HCT116 (cell line): ENCODE measurements at regions not wholly inside any gene's neighbourhood (a gene's known extent, or its start where the extent isn't known, plus 50 kb on each side); places are given as distances from the start of the nearest gene placed in this dataset.

Experiments
- ATAC-seq: fragments of 200-7000 bp; cut with Tn5 transposase; 2 replicates; pipeline ENCODE4 v1.9.1; 2020; ENCODE audit warnings: mild to moderate bottlenecking, moderate library complexity
- BruUV-seq: library from RNA; stranded (reverse); fragments of 400-500 nt; replicated peaks from 2 replicates; lab custom pipeline; 2021; lab: Mats Ljungman, UMichigan
- CTCF ChIA-PET: fragments of 300-600 bp; sonication (Branson Sonifier 250); formaldehyde crosslinking; loops from one replicate; lab custom pipeline; 2021; ENCODE audit warnings: antibody characterized with exemption; lab: Charles Lee
- POLR2A ChIA-PET: fragments of 300-600, 350-600 bp; sonication (Branson Sonifier 250); formaldehyde crosslinking; loops from one replicate; lab custom pipeline; 2021; ENCODE audit warnings: antibody characterized with exemption; lab: Charles Lee
- RAD21 ChIA-PET, 2 experiments: fragments of 300-600 bp; sonication (Branson Sonifier 250); formaldehyde crosslinking; loops; one replicate each; lab custom pipeline; 2023; ENCODE audit warnings: low total read pairs in 2 of 2; ENCODE audit not compliant: uncharacterized antibody in 2 of 2, unreplicated experiment in 2 of 2, low non-redundant PET in 1 of 2; lab: Charles Lee
- DNase-seq: peaks from one replicate; pipeline ENCODE4 v3.0.0-alpha.2; 2010; ENCODE audit warnings: low read depth, low spot score
- H2AFZ ChIP-seq: fragments of 200-600 bp; shearing (Covaris generic), sonication (generic); 2 replicates; pipeline ENCODE4 v1.6.1; 2017; ENCODE audit warnings: low read depth, mixed run types, mixed read lengths, antibody characterized with exemption, low read length; ENCODE audit not compliant: poor library complexity, severe bottlenecking
- H3K27ac ChIP-seq: 2 replicates; pipeline ENCODE4 v1.5.1; 2012; ENCODE audit warnings: low read depth, low read length
- H3K27me3 ChIP-seq: fragments of 200-600 bp; sonication (generic); 2 replicates; pipeline ENCODE4 v1.6.1; 2016; ENCODE audit warnings: mixed run types, low read length, mixed read lengths; ENCODE audit not compliant: insufficient read depth
- H3K36me3 ChIP-seq, 2 experiments: fragments of 200-500 bp in 1 of 2; fragments of 200-600 bp in 1 of 2; sonication (Bioruptor generic) in 1 of 2; sonication (generic) in 1 of 2; 2 replicates each; pipeline versions ENCODE4 v1.5.1 to v1.6.1; 2014 to 2016; ENCODE audit warnings: low read length in 2 of 2, inconsistent platforms in 1 of 2, mixed read lengths in 1 of 2, mixed run types in 1 of 2; ENCODE audit not compliant: insufficient read depth in 2 of 2, control insufficient read depth in 1 of 2
- H3K4me1 ChIP-seq, 2 experiments: fragments of 200-600 bp in 1 of 2; sonication (generic) in 1 of 2; 2 replicates each; pipeline versions ENCODE4 v1.5.1 to v1.6.1; 2012 to 2017; ENCODE audit warnings: low read length in 2 of 2, inconsistent platforms in 1 of 2, mild to moderate bottlenecking in 1 of 2, mixed read lengths in 1 of 2, mixed run types in 1 of 2, moderate library complexity in 1 of 2; ENCODE audit not compliant: insufficient read depth in 2 of 2, control insufficient read depth in 1 of 2
- H3K4me2 ChIP-seq: fragments of 200-600 bp; sonication (generic); 2 replicates; pipeline ENCODE4 v1.6.1; 2017; ENCODE audit warnings: mixed run types, low read length, mixed read lengths
- H3K4me3 ChIP-seq, 2 experiments: fragments of 200-600 bp in 1 of 2; sonication (generic) in 1 of 2; replicated peaks in 1 of 2; 2 replicates each; pipeline ENCODE4 v1.5.1; 2011 to 2016; ENCODE audit warnings: low read length in 2 of 2, control low read depth in 1 of 2, low read depth in 1 of 2, mild to moderate bottlenecking in 1 of 2, mixed read lengths in 1 of 2, mixed run types in 1 of 2
- H3K79me2 ChIP-seq: fragments of 200-600 bp; sonication (generic); 2 replicates; pipeline ENCODE4 v1.6.1; 2017; ENCODE audit warnings: mild to moderate bottlenecking, mixed run types, low read length, moderate library complexity, mixed read lengths; ENCODE audit not compliant: insufficient read depth
- H3K9ac ChIP-seq: fragments of 200-600 bp; sonication (generic); 2 replicates; pipeline ENCODE4 v1.6.1; 2016; ENCODE audit warnings: low read length, mixed read lengths
- H3K9me2 ChIP-seq: fragments of 200-600 bp; sonication (generic), shearing (Covaris generic); 2 replicates; pipeline ENCODE4 v1.6.1; 2017; ENCODE audit warnings: mixed run types, mild to moderate bottlenecking, moderate library complexity; ENCODE audit not compliant: insufficient read depth
- H3K9me3 ChIP-seq, 2 experiments: fragments of 200-500 bp in 1 of 2; fragments of 200-600 bp in 1 of 2; sonication (Bioruptor generic) in 1 of 2; sonication (generic) in 1 of 2; 2 replicates each; pipeline ENCODE4 v1.6.1; 2014 to 2017; ENCODE audit warnings: low read length in 2 of 2, mixed read lengths in 2 of 2, inconsistent platforms in 1 of 2, low read depth in 1 of 2, mild to moderate bottlenecking in 1 of 2, mixed run types in 1 of 2, moderate library complexity in 1 of 2; ENCODE audit not compliant: control insufficient read depth in 1 of 2, insufficient read depth in 1 of 2
- H4K20me1 ChIP-seq: fragments of 200-600 bp; sonication (generic), shearing (Covaris generic); 2 replicates; pipeline ENCODE4 v1.6.1; 2017; ENCODE audit warnings: mixed run types, mild to moderate bottlenecking, moderate library complexity; ENCODE audit not compliant: insufficient read depth
- ATF3 ChIP-seq: IDR thresholded peaks from 2 replicates; pipeline ENCODE4 v1.6.1; 2012
- CBX3 ChIP-seq: IDR thresholded peaks from 2 replicates; pipeline ENCODE4 v1.6.1; 2012; ENCODE audit warnings: low read depth
- CEBPB ChIP-seq: IDR thresholded peaks from 2 replicates; pipeline ENCODE4 v1.6.1; 2012; ENCODE audit warnings: low read depth
- CTCF ChIP-seq, 3 experiments: fragments of 200-600 bp in 1 of 3; sonication (generic) in 1 of 3; IDR thresholded peaks in 2 of 3; conservative IDR thresholded peaks in 1 of 3; 2 replicates each; pipeline ENCODE4 v1.5.1; 2012 to 2017; ENCODE audit warnings: low read depth in 2 of 3, low read length in 2 of 3, antibody characterized with exemption in 1 of 3, borderline replicate concordance in 1 of 3, control low read depth in 1 of 3, mild to moderate bottlenecking in 1 of 3, mixed read lengths in 1 of 3, mixed run types in 1 of 3, moderate library complexity in 1 of 3; ENCODE audit not compliant: insufficient read depth in 1 of 3
- EGR1 ChIP-seq: IDR thresholded peaks from 2 replicates; pipeline ENCODE4 v1.6.1; 2012; ENCODE audit warnings: low read depth
- EZH2 ChIP-seq: fragments of 200-600 bp; sonication (generic); IDR thresholded peaks from 2 replicates; pipeline ENCODE4 v1.6.1; 2017; ENCODE audit warnings: antibody characterized with exemption, mixed run types
- EZH2phosphoT487 ChIP-seq: fragments of 200-600 bp; IDR thresholded peaks from 2 replicates; pipeline ENCODE4 v1.6.1; 2018; ENCODE audit warnings: antibody characterized with exemption, borderline replicate concordance
- FOSL1 ChIP-seq: IDR thresholded peaks from 2 replicates; pipeline ENCODE4 v1.6.1; 2012; ENCODE audit warnings: low read depth
- JUND ChIP-seq: IDR thresholded peaks from 2 replicates; pipeline ENCODE4 v1.6.1; 2012
- MAX ChIP-seq: IDR thresholded peaks from 2 replicates; pipeline ENCODE4 v1.6.1; 2012
- POLR2A ChIP-seq: IDR thresholded peaks from 2 replicates; pipeline ENCODE4 v1.7.0; 2011; ENCODE audit warnings: borderline replicate concordance; ENCODE audit not compliant: insufficient read depth, insufficient read length; ENCODE audit errors: extremely low read depth
- POLR2AphosphoS5 ChIP-seq: IDR thresholded peaks from 2 replicates; pipeline ENCODE4 v1.6.1; 2011; ENCODE audit warnings: mild to moderate bottlenecking, low read depth, low read length, moderate library complexity
- SIN3A ChIP-seq: IDR thresholded peaks from 2 replicates; pipeline ENCODE4 v1.6.1; 2012; ENCODE audit warnings: low read depth
- SP1 ChIP-seq: IDR thresholded peaks from 2 replicates; pipeline ENCODE4 v1.6.1; 2012; ENCODE audit warnings: low read depth
- ZFX ChIP-seq: fragments of 450-650 bp; IDR thresholded peaks from 2 replicates; pipeline ENCODE4 v1.6.1; 2017
- ZNF274 ChIP-seq: fragments of 200-500 bp; sonication (Bioruptor generic); IDR thresholded peaks from 2 replicates; pipeline ENCODE4 v1.6.1; 2014; ENCODE audit warnings: mild to moderate bottlenecking, low read depth, low read length, inconsistent platforms
- intact Hi-C: fragments of 100-400 bp; cut with micrococcal nuclease; formaldehyde crosslinking; loops from 2 replicates; pipeline ENCODE4 v1.10.0; 2022
- TF ChIP-seq, protein P1 (sequence below): IDR thresholded peaks from 2 replicates; pipeline ENCODE4 v1.6.1; 2011; ENCODE audit warnings: mild to moderate bottlenecking, low read length, moderate library complexity; ENCODE audit not compliant: insufficient replicate concordance; ENCODE audit errors: extremely low read depth

DNA sequence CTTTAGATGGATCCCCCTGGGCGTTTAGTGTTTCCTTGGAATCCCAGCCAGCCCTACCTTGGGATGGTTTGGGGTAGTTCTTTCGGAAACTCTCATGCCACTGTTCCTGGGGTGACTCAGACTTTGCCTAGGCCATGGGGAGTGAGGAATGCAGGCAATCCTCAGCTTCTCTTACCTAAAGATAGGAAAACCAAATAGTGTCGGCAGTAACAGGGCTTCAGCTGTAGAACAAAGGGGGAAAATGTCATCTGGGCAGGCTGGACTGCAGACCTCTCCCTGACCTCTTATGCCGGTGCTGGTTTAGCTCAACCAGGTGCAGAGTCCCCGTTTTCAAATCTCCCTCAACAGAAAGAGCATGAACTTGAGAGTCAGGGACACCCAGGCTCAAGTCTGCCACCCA lies 252.1 kb downstream of the TSN start:
- Histone ChIP-seq H3K4me2 (no peak overlapping the region), H3K4me1 (no peaks in the 10 kb centered on the region), H3K79me2 (no peaks in the 10 kb centered on the region), H4K20me1 (no peaks in the 10 kb centered on the region), H3K27ac (no peak overlapping the region), H2AFZ (no peak overlapping the region), H3K9me2 (no peaks in the 10 kb centered on the region), H3K27me3 (peaks cover 20% of the 10 kb centered on the region), H3K4me3 (no peak overlapping the region), H3K9me3 (no peaks in the 10 kb centered on the region), H3K36me3 (no peaks in the 10 kb centered on the region), H3K9ac (no peak overlapping the region)
- POLR2A ChIA-PET = no interaction called here
- RAD21 ChIA-PET = no interaction called here
- intact Hi-C loops = no loop called here
- DNase-seq = no peak
- ATAC-seq = no peak
- TF ChIP-seq POLR2A (no peak), EZH2 (no peak), EZH2phosphoT487 (no peak), CEBPB (no peak), JUND (no peak), CBX3 (no peak), ZFX (no peak), SIN3A (no peak), SP1 (no peak), MAX (no peak), ATF3 (no peak), FOSL1 (no peak), EGR1 (no peak), CTCF (IDR thresholded peaks at IDR 0.05 in 2 of 3, conservative IDR thresholded peaks at IDR 0.05 in 1 of 3; ENCODE audit: borderline replicate concordance in 1 of 3, insufficient read depth in 1 of 3, low read depth in 2 of 3, low read length in 2 of 3) (no peak), ZNF274 (no peak), POLR2AphosphoS5 (no peak)
- TF ChIP-seq, protein P1, sequence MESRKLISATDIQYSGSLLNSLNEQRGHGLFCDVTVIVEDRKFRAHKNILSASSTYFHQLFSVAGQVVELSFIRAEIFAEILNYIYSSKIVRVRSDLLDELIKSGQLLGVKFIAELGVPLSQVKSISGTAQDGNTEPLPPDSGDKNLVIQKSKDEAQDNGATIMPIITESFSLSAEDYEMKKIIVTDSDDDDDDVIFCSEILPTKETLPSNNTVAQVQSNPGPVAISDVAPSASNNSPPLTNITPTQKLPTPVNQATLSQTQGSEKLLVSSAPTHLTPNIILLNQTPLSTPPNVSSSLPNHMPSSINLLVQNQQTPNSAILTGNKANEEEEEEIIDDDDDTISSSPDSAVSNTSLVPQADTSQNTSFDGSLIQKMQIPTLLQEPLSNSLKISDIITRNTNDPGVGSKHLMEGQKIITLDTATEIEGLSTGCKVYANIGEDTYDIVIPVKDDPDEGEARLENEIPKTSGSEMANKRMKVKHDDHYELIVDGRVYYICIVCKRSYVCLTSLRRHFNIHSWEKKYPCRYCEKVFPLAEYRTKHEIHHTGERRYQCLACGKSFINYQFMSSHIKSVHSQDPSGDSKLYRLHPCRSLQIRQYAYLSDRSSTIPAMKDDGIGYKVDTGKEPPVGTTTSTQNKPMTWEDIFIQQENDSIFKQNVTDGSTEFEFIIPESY = no peak
- BruUV-seq = no TSS peak
- CTCF ChIA-PET = no interaction called here
